HEK293T (cell line): ENCODE measurements at regions not wholly inside any gene's neighbourhood (a gene's known extent, or its start where the extent isn't known, plus 50 kb on each side); places are given as distances from the start of the nearest gene placed in this dataset.

Experiments used
- BHLHE40 ChIP-seq: fragments of 450-650 bp; IDR thresholded peaks from 2 replicates; pipeline ENCODE4 v1.6.1; 2016; ENCODE audit warnings: mild to moderate bottlenecking, moderate library complexity, borderline replicate concordance
- FOXK2 ChIP-seq: fragments of 450-650 bp; IDR thresholded peaks from 2 replicates; pipeline ENCODE4 v1.6.1; 2016; ENCODE audit warnings: mild to moderate bottlenecking
- FOXM1 ChIP-seq: fragments of 450-650 bp; IDR thresholded peaks from 2 replicates; pipeline ENCODE4 v1.6.1; 2017; ENCODE audit warnings: mild to moderate bottlenecking, borderline replicate concordance
- HDGF ChIP-seq: fragments of 450-650 bp; IDR thresholded peaks from 2 replicates; pipeline ENCODE4 v1.6.1; 2017; ENCODE audit warnings: antibody characterized with exemption, borderline replicate concordance
- LEF1 ChIP-seq: fragments of 450-650 bp; IDR thresholded peaks from 2 replicates; pipeline ENCODE4 v1.6.1; 2017; ENCODE audit warnings: mild to moderate bottlenecking, borderline replicate concordance
- NFRKB ChIP-seq: fragments of 450-650 bp; IDR thresholded peaks from 2 replicates; pipeline ENCODE4 v1.6.1; 2016; ENCODE audit warnings: mild to moderate bottlenecking, moderate library complexity
- SP1 ChIP-seq: fragments of 450-650 bp; IDR thresholded peaks from 2 replicates; pipeline ENCODE4 v1.6.1; 2017

GRCh38 chr3:168239287-168239686 is 143.6 kb upstream of the GOLIM4 start:
- TF ChIP-seq HDGF (no peak), FOXM1 (no peak), LEF1 (no peak), FOXK2 (no peak), NFRKB (no peak), BHLHE40 (no peak), SP1 (no peak)
